Loucy (cell line): ENCODE measurements at regions not wholly inside any gene's neighbourhood (a gene's known extent, or its start where the extent isn't known, plus 50 kb on each side); places are given as distances from the start of the nearest gene placed in this dataset.

Experiments
- CTCF ChIP-seq: fragments of 200-600 bp; sonication (generic); conservative IDR thresholded peaks from 2 replicates; pipeline ENCODE4 v1.5.1; 2014; ENCODE audit warnings: mild to moderate bottlenecking, antibody characterized with exemption, low read length
- EZH2phosphoT487 ChIP-seq: fragments of 200-600 bp; IDR thresholded peaks from 2 replicates; pipeline ENCODE4 v1.6.1; 2018; ENCODE audit warnings: antibody characterized with exemption, mild to moderate bottlenecking, moderate library complexity, borderline replicate concordance

- TF ChIP-seq CTCF (no peak), EZH2phosphoT487 (no peak)
Measured at GRCh38 chr1:58003988-58004387, 542.5 kb downstream of the OMA1 start.
